ENCODE measurements at regions not wholly inside any gene's neighbourhood (a gene's known extent, or its start where the extent isn't known, plus 50 kb on each side); places are given as distances from the start of the nearest gene placed in this dataset.

DNA sequence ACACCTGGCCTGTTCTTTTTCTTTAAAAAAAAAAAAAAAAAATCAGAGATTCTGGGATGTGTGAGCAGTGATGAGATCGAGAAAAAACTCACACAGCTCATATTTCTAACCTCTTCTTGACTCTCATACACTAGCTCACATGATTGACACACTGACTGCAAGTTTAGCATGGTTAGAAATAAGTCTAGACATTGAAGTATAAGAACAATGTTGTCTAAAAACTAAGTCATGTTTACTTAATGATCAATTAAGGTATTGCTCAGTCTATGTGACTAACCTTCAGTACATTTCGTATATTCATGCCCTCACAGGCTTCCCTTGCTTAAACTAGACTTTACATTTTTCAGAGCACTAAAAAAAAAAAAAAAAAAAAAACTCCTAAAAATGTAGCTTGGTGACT is 775.1 kb downstream of the GATA3 start:
- TF ChIP-seq POLR2AphosphoS5 (IDR thresholded peaks at IDR 0.05) = no peak
- TF ChIP-seq CTCF (IDR thresholded peaks at IDR 0.05) = no peak
- TF ChIP-seq POLR2A (IDR thresholded peaks at IDR 0.05) = no peak
- TF ChIP-seq EP300 (IDR thresholded peaks at IDR 0.05) = no peak
